ENCODE measurements at regions not wholly inside any gene's neighbourhood (a gene's known extent, or its start where the extent isn't known, plus 50 kb on each side); places are given as distances from the start of the nearest gene placed in this dataset.
"Not testable (repeated sequence)": the region's sequence is repeated elsewhere in the genome, so short reads cannot be mapped to it uniquely, and the experiment has no call there.

DNA sequence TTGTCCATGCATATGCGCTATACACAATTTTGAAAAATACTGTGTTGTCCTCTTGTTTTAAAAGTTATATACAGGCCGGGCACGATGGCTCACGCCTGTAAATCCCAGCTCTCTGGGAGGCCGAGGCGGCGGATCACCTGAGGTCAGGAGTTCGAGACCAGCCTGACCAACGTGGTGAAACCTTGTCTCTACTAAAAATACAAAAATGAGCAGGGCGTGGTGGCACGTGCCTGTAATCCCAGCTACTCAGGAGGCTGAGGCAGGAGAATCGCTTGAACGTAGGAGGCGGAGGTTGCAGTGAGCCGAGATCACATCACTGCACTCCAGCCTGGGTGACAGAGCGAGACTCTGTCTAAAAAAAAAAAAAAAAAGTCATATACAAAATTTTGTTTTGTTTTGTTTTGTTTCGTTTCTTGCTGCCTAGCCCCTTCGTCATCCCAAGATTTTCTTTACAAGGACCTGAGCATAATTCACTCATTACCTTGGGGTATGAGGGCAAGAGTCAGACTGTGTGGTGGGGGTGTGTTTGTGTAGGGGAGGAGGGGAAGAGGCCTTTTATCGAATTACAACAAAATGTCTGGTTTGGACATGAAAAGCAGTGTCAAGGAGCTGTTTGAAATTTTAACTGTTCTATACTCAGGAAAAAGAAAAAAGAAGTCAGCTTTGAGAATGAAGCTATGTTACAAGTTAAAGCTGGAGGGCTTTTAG, 74.8 kb upstream of the PRSS16 start:
- H3K4me3 Mint-ChIP-seq; H3K27ac Mint-ChIP-seq; intact Hi-C loops (cut with DNase I, micrococcal nuclease); H3K36me3 Mint-ChIP-seq (ENCODE audit: low read depth); H3K9me3 Mint-ChIP-seq (ENCODE audit: low read depth); POLR2A ChIA-PET; H3K27me3 Mint-ChIP-seq; DNase-seq; H3K4me1 Mint-ChIP-seq; ATAC-seq: not testable (repeated sequence)
- CTCF ChIA-PET = interaction anchor here (1.1 to 1.4 kb wide), 2 partner anchors 91 to 600 kb away, joined by 3 to 7 read pairs; no protein-coding TSS in a partner anchor

DNA sequence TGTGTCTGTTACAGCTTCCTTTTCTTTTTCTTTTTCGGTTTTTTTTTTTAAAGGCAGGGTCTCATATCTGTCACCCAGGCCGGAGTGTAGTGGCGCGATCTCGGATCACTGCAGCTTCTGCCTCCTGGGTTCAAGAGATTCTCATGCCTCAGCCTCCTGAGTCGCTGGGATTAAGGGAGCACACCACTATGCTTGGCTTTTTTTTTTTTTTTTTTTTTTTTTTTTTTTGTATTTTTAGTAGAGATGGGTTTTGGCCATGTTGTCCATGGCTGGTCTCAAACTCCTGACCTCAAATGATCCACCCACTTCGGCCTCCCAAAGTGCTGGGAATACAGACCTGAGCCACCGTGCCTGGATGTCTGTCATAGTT, 74.3 kb upstream of the PRSS16 start:
- POLR2A ChIA-PET; ATAC-seq; H3K27ac Mint-ChIP-seq; H3K36me3 Mint-ChIP-seq (ENCODE audit: low read depth); H3K4me1 Mint-ChIP-seq; H3K27me3 Mint-ChIP-seq; DNase-seq; H3K4me3 Mint-ChIP-seq; intact Hi-C loops (cut with DNase I, micrococcal nuclease); H3K9me3 Mint-ChIP-seq (ENCODE audit: low read depth): not testable (repeated sequence)
- CTCF ChIA-PET = interaction anchor here (1.1 to 1.4 kb wide), 2 partner anchors 90 to 599 kb away, joined by 3 to 7 read pairs; no protein-coding TSS in a partner anchor

DNA sequence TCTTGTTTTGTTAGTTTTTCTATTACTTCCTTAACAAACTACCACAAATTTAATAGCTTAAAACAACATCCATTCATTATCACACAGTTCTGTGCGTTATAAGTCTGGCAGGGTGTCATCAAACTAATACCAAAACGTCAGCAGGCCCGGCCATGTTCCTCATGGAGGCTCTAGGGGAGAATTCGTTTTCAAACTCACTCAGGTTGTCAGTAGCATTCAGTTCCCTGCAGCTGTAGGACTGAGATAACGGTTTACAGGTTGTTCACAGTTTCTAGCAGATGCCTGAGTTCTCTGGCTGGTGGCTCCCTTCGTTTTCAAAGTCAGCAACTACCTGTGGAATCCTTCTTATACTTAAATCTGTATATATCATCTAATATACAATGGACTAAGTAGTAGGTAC, 72.5 kb upstream of the PRSS16 start:
- ChIA-PET POLR2A (interaction anchor here (0.6 kb wide), 1 partner anchor 42 kb away, joined by 9 read pairs; no protein-coding TSS in a partner anchor), CTCF (interaction anchor here (0.7 to 1.3 kb wide), 3 partner anchors 13 to 628 kb away, joined by 3 read pairs; no protein-coding TSS in a partner anchor)
- Mint-ChIP-seq H3K27me3 (no peaks in the 10 kb centered on the region), H3K36me3 (ENCODE audit: low read depth) (no peaks in the 10 kb centered on the region), H3K9me3 (ENCODE audit: low read depth) (peaks cover 3% of the 10 kb centered on the region), H3K4me3 (no peak overlapping the region), H3K4me1 (peaks cover 2% of the 10 kb centered on the region), H3K27ac (no peak overlapping the region)
- intact Hi-C loops (cut with DNase I, micrococcal nuclease) = loop anchor here (5.0 kb wide), 5 partner anchors 62 to 1767 kb away; partner anchors contain the start of gene ZNF391 (in 1 of the 2)
- ATAC-seq = no peak
- no peak for DNase-seq

DNA sequence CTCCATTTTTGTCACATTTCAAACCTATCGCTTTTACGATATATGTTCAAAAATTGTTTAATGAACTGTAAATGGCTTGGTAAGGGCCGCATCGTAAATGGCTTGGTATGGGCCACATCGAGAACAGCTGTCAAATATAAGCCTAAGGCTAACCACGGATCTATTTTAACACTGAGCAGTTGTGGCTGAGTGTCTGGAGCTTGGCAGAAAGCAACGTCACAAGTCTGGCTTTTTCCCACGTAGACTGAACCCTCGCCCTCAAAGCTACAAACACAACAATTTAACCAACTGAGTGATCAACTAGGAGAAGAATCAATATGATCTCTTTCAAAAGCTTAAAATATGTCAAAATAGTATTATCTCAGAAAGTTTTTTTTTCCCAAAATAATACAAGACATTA, 71.4 kb upstream of the PRSS16 start:
- intact Hi-C loops (cut with DNase I, micrococcal nuclease) = loop anchor here (2.0 to 5.0 kb wide), 12 partner anchors 13 to 1766 kb away; partner anchors contain the start of gene ZNF391 (in 1 of the 2)
- no peaks in the 10 kb centered on the region for H3K27me3 Mint-ChIP-seq
- H3K9me3 Mint-ChIP-seq (ENCODE audit: low read depth) = no peaks in the 10 kb centered on the region
- ATAC-seq (no peak), DNase-seq (no peak)
- H3K4me1 Mint-ChIP-seq = peaks cover 2% of the 10 kb centered on the region
- peak overlapping the region; percentile 4 for H3K27ac Mint-ChIP-seq
- ChIA-PET CTCF (interaction anchor here (0.6 to 3.2 kb wide), 9 partner anchors 14 to 620 kb away, joined by 3 to 14 read pairs (median 4); no protein-coding TSS in a partner anchor), POLR2A (interaction anchor here (2.1 kb wide), 1 partner anchor 303 kb away, joined by 5 read pairs; no protein-coding TSS in a partner anchor)
- H3K4me3 Mint-ChIP-seq = peak overlapping the region; percentile 88
- no peaks in the 10 kb centered on the region for H3K36me3 Mint-ChIP-seq (ENCODE audit: low read depth)

DNA sequence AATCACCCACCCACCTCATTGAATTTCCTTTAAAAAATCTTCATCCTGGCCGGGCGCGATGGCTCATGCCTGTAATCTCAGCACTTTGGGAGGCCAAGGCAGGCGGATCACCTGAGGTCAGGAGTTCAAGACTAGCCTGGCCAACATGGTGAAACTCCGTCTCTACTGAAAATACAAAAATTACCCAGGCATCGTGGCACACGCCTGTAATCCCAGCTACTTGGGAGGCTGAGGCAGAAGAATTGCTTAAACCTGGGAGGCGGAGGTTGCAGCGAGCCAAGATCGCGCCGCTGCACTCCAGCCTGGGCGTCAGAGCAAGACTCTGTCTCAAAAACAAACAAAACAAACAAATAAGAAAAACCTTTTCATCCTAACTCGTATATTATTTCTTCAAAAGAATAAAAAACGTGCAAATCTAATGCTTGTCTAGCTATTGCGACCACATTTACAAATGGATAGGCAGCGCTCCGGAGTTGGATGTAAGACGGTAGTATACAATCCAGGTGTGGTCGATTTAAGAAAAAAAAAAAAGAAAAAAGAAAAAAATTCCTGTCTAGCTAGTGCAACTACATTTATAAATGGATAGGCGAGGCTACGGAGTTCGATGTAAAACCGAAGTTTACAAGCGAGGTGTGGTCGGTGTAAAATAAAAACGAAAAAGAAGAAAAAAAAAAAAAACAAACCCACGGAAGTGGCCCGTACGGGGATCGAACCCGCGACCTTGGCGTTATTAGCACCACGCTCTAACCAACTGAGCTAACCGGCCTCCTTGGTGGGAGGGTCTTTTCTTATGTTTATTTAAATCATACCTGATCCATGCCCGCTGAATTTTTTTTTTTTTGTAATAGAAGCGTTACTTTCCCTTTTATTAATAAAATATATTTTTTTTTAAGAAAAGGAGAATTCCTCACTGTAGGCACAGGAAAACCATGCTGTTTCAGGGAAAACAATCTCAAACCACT, 70.7 kb upstream of the PRSS16 start:
- no peaks in the 10 kb centered on the region for H3K9me3 Mint-ChIP-seq (ENCODE audit: low read depth)
- peak overlapping the region; percentile 87 for H3K27ac Mint-ChIP-seq
- H3K4me1 Mint-ChIP-seq = peaks cover 2% of the 10 kb centered on the region
- ChIA-PET POLR2A (interaction anchor here (0.6 to 2.1 kb wide), 9 partner anchors 20 to 1021 kb away, joined by 3 to 14 read pairs (median 5); a partner anchor contains a TSS), CTCF (interaction anchor here (0.6 to 3.2 kb wide), 25 partner anchors 10 to 1152 kb away, joined by 3 to 14 read pairs (median 3); a partner anchor contains a TSS)
- intact Hi-C loops (cut with DNase I, micrococcal nuclease) = loop anchor here (1.0 to 5.0 kb wide), 17 partner anchors 14 to 1765 kb away; partner anchors contain the start of gene ZNF391 (in 1 of the 2)
- DNase-seq = peak; percentile 74
- peak; percentile 23 for ATAC-seq
- no peaks in the 10 kb centered on the region for H3K27me3 Mint-ChIP-seq
- peak overlapping the region; percentile 88 for H3K4me3 Mint-ChIP-seq
- H3K36me3 Mint-ChIP-seq (ENCODE audit: low read depth) = no peaks in the 10 kb centered on the region

DNA sequence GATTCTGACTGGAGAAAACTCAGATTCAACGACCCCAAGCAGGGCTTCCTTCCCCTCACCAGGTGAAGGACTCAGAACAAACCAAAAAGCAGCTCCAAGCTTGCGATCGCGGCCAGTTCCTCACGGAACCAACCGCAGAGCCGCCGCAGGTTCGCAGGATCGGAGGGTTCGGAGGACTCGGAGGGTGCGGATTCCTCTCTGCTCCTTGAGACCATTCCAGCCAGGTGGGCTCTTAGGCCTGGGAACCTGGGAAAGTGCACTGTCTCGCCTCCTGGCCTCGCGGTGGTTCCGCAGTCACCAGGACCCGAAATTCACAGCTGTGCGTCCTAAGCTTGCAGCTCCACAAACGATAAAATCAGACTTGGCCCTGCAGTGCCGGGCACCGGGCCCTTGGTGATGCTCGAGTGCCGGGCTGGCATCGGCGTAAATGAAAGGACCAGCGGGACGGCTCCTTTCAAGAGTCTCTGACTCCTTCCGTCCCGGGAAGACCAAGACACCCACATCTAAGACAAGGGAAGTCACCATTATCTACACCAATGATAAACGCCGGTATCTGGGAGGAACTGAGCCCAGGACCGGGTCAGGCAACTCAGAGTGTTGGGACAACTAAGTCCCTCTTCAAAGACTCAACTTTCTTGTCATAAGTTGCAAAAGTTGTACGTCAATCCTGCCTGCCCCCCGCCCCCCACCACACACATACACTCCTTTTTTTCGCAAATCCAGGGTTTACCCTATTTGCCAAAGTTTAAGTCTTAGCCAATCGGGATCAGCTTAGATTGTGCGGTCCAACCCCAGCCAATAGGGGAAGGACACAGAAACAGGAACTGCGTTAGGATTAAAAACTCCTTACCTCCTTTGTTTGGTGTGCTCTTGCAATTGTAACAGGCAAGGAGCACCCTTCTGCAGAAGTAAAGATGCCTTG, 69.8 kb upstream of the PRSS16 start:
- Mint-ChIP-seq H3K36me3 (ENCODE audit: low read depth) (no peaks in the 10 kb centered on the region), H3K4me3 (peak overlapping the region; percentile 88), H3K27me3 (no peaks in the 10 kb centered on the region), H3K27ac (peak overlapping the region; percentile 87), H3K4me1 (peaks cover 2% of the 10 kb centered on the region), H3K9me3 (ENCODE audit: low read depth) (no peaks in the 10 kb centered on the region)
- POLR2A ChIA-PET = interaction anchor here (0.6 to 2.1 kb wide), 10 partner anchors 21 to 1022 kb away, joined by 3 to 14 read pairs (median 4); a partner anchor contains a TSS
- peak; percentile 86 for DNase-seq
- CTCF ChIA-PET = interaction anchor here (0.6 to 3.2 kb wide), 22 partner anchors 10 to 724 kb away, joined by 3 to 11 read pairs (median 3); no protein-coding TSS in a partner anchor
- intact Hi-C loops (cut with DNase I, micrococcal nuclease) = loop anchor here (1.0 to 5.0 kb wide), 18 partner anchors 11 to 1765 kb away; partner anchors contain the start of gene ZNF391 (in 1 of the 2)
- ATAC-seq = peak; percentile 89

DNA sequence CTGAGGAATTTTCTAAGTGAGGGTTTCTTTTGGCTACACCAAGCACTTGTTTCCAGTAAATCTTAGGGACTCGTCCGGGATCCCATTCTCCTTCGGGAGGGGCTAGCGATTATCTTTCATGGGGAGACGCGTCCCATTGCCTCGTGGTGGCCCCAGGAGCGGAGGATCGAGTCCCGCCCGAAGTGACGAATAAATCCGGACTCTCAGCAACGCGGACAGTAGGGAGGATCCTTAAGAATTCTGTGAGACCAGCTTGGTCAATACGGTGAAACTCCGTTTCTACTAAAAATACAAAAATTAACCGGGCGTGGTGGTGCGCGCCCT, 69.1 kb upstream of the PRSS16 start:
- peak overlapping the region; percentile 87 for H3K27ac Mint-ChIP-seq
- POLR2A ChIA-PET = interaction anchor here (1.4 to 1.6 kb wide), 2 partner anchors 31 to 46 kb away, joined by 7 read pairs; a partner anchor contains a TSS
- peaks cover 2% of the 10 kb centered on the region for H3K4me1 Mint-ChIP-seq
- peak; percentile 32 for DNase-seq
- no peaks in the 10 kb centered on the region for H3K27me3 Mint-ChIP-seq
- intact Hi-C loops (cut with DNase I, micrococcal nuclease) = loop anchor here (1.0 to 5.0 kb wide), 6 partner anchors 10 to 1764 kb away; partner anchors contain the start of gene ZNF391 (in 1 of the 2)
- no peaks in the 10 kb centered on the region for H3K9me3 Mint-ChIP-seq (ENCODE audit: low read depth)
- ATAC-seq = peak; percentile 5
- no peaks in the 10 kb centered on the region for H3K36me3 Mint-ChIP-seq (ENCODE audit: low read depth)
- CTCF ChIA-PET = interaction anchor here (0.6 to 3.2 kb wide), 5 partner anchors 9 to 618 kb away, joined by 3 to 11 read pairs (median 3); no protein-coding TSS in a partner anchor
- H3K4me3 Mint-ChIP-seq = peak overlapping the region; percentile 88

DNA sequence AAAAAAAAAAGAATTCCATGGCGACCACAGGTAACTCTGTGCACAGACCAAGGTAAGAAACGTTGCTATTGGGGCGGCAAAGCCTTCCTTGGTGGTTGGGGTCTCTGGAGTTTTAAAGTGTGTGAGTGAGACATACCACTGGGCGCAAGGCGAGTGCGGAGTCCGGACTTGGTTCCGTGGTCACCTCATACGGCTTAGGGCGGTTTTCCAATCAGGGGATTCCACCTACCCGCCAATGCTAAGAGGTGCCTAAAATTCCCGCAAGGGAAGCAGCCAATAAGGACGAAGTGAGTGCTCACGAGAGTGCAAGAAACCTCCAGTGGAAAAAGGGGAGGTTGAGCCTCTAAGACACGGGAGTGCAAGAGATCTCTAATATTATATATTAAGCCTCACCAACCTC, 68.6 kb upstream of the PRSS16 start:
- H3K4me1 Mint-ChIP-seq = peaks cover 2% of the 10 kb centered on the region
- ChIA-PET CTCF (interaction anchor here (1.0 to 3.2 kb wide), 2 partner anchors 102 to 617 kb away, joined by 3 to 11 read pairs; no protein-coding TSS in a partner anchor), POLR2A (no interaction called here)
- no peaks in the 10 kb centered on the region for H3K36me3 Mint-ChIP-seq (ENCODE audit: low read depth)
- H3K27ac Mint-ChIP-seq = no peak overlapping the region
- DNase-seq (no peak), ATAC-seq (no peak)
- no peaks in the 10 kb centered on the region for H3K27me3 Mint-ChIP-seq
- intact Hi-C loops (cut with DNase I, micrococcal nuclease) = loop anchor here (1.0 to 5.0 kb wide), 6 partner anchors 9 to 1763 kb away; partner anchors contain the start of gene ZNF391 (in 1 of the 2)
- H3K4me3 Mint-ChIP-seq = peak overlapping the region; percentile 88
- no peaks in the 10 kb centered on the region for H3K9me3 Mint-ChIP-seq (ENCODE audit: low read depth)

DNA sequence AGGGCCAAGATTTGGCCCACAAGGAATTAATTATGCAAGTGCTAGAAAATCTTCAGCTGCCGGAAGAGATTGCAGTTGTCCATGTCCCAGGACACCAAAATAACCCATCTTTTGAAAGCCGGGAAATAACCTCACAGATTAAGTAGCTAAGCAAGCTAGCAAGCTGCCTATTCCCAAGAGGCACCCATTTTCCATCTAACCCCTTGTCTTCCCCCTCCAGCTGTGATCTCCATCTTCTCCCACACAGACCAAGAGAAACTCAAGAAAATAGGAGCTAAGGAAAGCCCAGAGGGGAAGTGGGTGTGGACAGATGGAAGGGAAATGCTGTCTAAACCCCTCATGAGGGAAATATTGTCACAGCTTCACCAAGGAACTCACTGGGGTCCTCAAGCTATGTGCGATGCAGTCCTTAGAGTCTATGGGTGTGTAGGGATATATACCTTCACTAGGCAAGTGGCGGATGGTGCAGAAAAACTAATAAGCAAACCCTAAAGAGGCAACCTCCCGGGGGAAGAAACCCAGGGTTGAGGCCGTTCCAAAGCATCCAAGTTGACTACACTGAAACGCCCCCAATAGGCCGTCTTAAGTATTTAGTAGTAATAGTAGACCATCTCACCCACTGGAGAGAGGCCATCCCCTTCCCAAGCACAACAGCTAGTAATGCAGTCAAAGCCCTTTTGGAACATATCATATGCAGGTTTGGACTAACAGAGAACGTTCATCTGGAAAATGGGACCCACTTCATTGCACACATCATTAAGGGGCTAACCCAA, 64.3 kb upstream of the PRSS16 start:
- no peaks in the 10 kb centered on the region for H3K9me3 Mint-ChIP-seq (ENCODE audit: low read depth)
- peaks cover 2% of the 10 kb centered on the region for H3K27me3 Mint-ChIP-seq
- ATAC-seq (no peak), DNase-seq (no peak)
- H3K4me3 Mint-ChIP-seq = no peak overlapping the region
- peaks cover 8% of the 10 kb centered on the region for H3K4me1 Mint-ChIP-seq
- ChIA-PET CTCF (no interaction called here), POLR2A (no interaction called here)
- no peaks in the 10 kb centered on the region for H3K36me3 Mint-ChIP-seq (ENCODE audit: low read depth)
- intact Hi-C loops (cut with DNase I, micrococcal nuclease) = loop anchor here in 1 of 2 experiments (10.0 kb wide), 1 partner anchor 422 kb away; no protein-coding TSS in a partner anchor
- no peak overlapping the region for H3K27ac Mint-ChIP-seq

Data from activated CD4-positive, alpha-beta T cell treated with anti-CD3 and anti-CD28 coated beads for 36 hours (primary cell).